NCI-H146 (cell line): ENCODE measurements at regions not wholly inside any gene's neighbourhood (a gene's known extent, or its start where the extent isn't known, plus 50 kb on each side); places are given as distances from the start of the nearest gene placed in this dataset.

ENCODE experiments used
- DNase-seq: peaks from one replicate; lab custom pipeline; 2025; lab: John Stamatoyannopoulos, UW

DNA sequence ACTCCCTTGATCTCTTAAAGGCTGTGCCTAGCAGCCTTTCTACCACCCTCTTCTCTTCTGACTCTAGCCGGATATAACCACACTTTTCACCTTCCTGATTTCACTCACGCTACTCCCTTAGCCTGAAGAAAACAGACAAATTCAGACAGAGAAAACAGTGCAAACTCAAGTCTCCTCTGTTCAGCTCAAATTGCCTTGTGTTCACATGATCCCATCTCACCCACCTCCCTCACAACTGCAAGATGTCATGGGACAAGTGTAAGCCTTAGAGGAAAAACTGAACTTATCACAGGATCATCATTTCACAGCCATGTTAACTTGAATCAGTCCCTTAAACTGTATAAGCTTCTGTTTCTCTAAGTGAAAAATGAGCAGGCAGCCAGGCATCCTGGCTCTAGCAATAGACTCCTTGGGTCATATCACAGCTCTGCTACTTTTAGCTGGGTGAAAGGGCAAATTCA, 66.5 kb upstream of the TENT5A start:
- no peak for DNase-seq

DNA sequence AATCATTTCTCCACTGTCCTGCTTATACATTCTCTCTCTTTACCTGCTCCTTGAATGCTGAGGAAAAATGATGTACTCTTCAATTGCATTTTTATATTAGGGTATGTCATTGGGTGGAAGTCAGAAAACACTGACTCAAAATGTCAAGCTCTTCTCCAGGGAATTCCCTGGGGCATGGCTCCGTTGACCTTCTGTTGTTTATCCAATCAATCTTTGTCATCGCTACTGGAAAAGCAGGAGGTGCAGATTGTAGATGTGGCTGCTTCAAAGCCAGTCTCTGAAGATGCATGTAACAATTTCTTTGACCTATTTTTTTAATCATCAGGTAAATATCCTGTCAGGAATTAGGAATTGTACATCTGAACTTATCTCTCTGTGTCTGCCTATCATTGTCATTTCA, 63.9 kb upstream of the TENT5A start:
- no peak for DNase-seq

DNA sequence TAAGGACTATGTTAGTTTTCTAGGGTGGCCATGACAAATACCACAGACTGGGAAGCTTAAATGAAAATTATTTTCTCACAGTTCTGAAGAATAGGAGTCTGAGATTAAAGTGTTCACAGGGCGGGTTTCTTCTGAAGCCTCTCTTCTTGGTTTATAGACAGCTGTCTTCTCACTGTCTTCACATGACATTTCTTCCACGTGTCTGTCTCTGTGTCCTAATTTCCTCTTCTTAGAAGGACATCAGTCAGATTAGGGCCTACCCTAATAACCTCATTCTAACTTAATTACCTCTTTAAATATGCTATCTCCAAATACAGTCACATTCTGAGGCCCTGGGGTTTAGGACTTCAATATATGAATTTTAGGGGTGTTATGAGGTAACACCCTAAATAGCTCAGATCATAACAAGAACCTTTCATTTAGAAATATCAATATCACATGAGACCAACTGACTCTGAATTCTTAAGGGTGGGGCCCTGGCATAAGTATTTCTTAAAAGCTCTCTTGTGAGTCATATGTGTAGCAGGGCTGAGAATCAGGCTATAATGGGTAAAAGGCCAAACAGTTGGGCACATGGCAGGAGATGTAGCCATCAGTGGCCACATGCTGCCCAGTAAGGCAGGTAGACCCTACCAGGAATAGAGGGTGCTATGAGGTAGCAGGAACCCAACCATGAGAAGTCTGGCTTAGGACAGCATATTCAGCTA, 62.0 kb upstream of the TENT5A start:
- no peak for DNase-seq

DNA sequence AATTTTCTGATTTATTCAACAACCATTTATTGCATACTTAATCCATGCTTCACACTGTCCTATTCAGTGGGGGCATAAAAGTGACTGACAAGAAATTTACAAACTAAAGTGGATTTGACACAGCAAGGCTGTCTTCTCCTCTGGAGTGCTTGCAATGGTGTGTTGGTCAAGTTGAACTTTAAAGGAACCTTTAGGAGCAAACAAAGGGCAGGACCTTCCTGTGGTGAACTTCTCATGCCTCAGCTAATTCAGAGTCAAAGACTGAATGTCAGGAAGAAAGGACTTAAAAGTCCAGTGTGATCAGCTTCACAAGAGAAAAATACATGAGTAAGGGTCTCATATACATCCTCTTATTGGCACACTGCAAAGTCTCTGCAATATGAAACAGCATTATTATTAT, 60.8 kb upstream of the TENT5A start:
- no peak for DNase-seq

DNA sequence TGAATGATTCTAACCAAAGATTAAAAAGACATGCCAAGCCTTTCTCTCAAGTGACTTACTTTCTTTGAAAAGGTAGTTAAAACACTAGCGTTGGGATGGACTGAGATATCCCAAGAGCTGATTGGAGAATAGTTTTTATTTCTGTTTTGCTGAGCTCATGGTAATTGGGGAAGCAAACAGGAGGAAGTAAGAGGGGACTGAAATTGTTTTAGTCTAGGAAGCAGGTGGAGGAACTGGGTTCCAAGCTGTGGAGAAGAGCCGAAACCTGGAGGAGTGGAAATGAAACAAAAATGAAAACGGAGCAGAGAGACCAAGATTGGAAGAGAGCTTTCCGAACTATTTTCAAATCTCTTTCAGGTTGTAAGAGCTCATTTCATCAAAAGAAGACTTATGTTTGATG, 59.9 kb upstream of the TENT5A start:
- no peak for DNase-seq

DNA sequence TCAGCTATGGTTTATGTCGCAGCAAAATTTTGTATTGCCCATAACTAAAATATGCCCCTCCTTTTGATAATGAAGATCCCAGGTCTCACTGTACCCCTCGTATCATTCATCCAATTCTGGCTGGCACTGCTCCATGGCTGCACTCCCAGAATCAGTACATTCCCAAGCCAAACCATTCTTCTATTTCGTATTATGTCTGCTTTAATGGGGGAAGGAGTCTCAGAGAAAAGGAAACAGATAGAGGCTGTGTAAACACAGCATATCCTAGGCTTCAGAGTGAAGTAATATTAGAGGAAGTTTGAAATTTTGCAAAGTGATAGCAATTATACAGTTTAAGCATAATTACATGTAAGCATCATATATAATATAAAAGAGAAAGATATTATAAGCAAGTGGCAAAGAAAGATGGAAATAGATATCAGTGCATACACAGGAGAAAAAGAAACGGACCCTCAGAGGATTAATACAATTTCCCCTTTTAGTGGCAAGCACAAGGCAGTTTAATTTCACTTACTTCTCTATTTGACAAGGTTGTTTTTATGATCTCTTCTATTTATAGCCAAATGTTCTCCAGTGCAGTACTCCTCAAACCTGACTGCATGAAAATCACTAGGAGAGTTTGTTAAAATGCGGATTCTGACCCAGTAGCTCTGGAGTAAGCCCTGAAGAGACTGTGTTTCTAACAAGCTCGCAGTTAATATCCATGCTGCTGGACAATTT, 56.5 kb upstream of the TENT5A start:
- no peak for DNase-seq

DNA sequence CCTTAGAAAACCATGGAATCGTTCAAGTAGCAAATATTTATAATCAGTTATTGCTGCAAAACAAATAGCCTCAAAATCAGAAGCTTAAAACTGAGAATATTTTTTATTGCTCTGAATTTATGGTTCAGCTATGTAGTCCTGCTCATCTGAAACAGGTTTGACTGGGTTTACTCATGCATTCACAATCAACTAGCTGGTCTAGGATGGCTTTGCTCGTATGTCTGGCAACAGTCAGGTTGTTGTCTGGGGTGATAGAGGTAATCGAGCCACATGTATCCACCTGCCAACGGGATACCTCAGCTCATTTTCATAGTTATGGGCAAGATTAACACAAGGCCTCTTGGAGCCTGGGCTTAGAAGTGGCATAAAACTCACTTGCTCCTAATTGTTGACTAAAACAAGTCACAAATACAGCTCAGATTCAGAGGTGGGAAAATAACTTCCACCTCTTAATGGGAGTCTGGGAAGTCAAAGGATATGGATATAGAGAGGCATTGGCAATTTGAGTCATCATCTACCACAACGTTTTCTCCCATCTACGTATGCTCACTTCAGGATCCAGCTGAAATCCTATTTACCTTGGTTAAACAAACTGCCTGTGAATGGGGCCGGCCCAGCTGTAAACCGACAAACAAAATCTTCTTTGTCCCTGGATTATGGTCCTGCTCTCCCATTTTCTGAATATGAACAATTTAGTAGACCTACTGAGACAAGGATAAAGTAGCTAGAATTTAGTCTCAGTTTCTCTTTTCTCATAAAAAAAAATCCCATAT, 54.5 kb upstream of the TENT5A start:
- DNase-seq, result peak; percentile 32

DNA sequence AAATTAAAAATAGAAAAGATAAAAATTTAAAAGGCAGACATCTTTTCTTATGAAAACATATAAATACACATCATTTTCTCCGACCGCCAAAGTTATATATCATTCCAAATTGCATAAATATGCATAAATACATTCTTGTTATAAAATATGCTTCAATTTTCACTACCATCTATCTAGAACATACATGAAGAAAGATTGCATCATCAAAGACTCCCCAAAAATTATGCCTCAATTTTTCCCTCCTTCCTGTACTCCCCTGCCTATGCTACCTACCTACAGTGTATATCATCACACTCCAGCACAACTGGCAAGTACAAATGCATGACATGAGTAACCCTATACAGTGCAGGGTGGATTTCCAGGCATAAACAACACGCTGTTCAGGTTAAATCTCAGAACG, 49.9 kb upstream of the TENT5A start:
- no peak for DNase-seq
